ENCODE measurements at regions not wholly inside any gene's neighbourhood (a gene's known extent, or its start where the extent isn't known, plus 50 kb on each side); places are given as distances from the start of the nearest gene placed in this dataset.

DNA sequence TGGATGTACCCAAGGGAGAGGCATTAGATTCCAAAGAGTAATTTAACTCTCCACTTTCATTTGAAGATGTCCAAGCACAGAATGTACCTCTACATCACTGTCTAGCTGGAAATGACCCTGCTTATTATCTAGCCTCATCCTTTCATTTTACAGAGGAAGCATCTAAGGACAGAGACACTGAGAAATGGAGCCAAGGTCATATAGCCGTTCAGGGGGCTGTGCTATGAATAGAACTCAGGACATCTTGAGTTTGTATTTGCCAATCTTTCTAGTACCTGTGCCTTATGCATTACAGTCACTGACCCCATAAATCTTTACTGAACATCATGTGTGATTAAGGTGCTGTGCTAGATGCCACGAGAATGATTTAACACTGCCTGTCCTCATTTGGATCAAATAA is 138.2 kb upstream of the SPTLC3 start:
- intact Hi-C loops (cut with DNase I): no loop called here
- TF ChIP-seq, protein P1, sequence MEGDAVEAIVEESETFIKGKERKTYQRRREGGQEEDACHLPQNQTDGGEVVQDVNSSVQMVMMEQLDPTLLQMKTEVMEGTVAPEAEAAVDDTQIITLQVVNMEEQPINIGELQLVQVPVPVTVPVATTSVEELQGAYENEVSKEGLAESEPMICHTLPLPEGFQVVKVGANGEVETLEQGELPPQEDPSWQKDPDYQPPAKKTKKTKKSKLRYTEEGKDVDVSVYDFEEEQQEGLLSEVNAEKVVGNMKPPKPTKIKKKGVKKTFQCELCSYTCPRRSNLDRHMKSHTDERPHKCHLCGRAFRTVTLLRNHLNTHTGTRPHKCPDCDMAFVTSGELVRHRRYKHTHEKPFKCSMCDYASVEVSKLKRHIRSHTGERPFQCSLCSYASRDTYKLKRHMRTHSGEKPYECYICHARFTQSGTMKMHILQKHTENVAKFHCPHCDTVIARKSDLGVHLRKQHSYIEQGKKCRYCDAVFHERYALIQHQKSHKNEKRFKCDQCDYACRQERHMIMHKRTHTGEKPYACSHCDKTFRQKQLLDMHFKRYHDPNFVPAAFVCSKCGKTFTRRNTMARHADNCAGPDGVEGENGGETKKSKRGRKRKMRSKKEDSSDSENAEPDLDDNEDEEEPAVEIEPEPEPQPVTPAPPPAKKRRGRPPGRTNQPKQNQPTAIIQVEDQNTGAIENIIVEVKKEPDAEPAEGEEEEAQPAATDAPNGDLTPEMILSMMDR (IDR thresholded peaks at IDR 0.05): no peak
- DNase-seq: no peak
- Histone ChIP-seq H3K4me3 (no peak overlapping the region), H3K4me1 (no peaks in the 10 kb centered on the region), H3K27me3 (no peaks in the 10 kb centered on the region), H3K36me3 (no peaks in the 10 kb centered on the region), H3K9me3 (no peaks in the 10 kb centered on the region), H3K9ac (ENCODE audit: low read depth in 2 of 2, low read length in 2 of 2) (no peak overlapping the region), H3K27ac (no peak overlapping the region)

DNA sequence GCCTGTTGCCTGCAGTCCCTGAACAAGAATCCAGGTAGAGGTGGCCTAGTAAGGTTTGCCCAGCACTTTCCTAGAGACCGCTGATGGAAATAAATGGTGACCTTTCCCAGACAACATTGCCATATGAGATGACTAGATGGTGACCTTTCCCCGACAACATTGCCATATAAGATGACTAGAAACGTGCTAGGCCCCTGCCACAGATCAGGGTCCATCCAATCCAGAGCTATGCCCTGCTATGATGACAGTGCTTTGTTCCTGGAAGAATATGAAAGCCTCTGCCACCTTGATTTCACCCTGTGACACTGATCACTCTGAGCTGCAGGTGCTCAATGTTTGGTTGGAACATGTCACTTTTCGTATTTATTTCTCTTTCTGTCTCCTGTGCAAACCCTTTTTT is 133.8 kb upstream of the SPTLC3 start:
- intact Hi-C loops (cut with DNase I): no loop called here
- TF ChIP-seq, protein P1 (IDR thresholded peaks at IDR 0.05): no peak
- Histone ChIP-seq H3K9me3 (no peaks in the 10 kb centered on the region), H3K27ac (no peak overlapping the region), H3K4me3 (no peak overlapping the region), H3K9ac (ENCODE audit: low read depth in 2 of 2, low read length in 2 of 2) (no peak overlapping the region), H3K36me3 (no peaks in the 10 kb centered on the region), H3K4me1 (no peaks in the 10 kb centered on the region), H3K27me3 (no peaks in the 10 kb centered on the region)
- DNase-seq: no peak

DNA sequence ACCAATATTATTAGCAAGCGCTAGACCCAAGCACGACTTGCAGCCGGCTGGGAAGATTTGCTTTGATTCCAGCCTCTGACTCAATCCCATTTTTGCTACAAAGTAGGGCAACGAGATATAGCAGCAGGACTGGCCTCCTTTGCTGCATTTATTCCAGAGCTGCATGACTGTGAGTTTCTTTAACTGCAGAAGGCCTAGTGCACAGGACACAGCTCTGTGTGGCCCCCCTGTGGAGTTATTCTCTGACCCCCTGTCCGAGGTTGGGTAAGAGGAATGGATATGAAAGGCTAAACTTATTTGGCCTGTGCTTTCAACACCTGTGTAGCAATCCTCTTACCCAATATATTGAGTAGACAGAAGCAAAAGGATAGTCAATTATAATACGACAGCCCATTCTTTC is 133.3 kb upstream of the SPTLC3 start:
- DNase-seq: no peak
- Histone ChIP-seq H3K27ac (no peak overlapping the region), H3K4me3 (no peak overlapping the region), H3K36me3 (no peaks in the 10 kb centered on the region), H3K27me3 (no peaks in the 10 kb centered on the region), H3K4me1 (no peaks in the 10 kb centered on the region), H3K9ac (ENCODE audit: low read depth in 2 of 2, low read length in 2 of 2) (no peak overlapping the region), H3K9me3 (no peaks in the 10 kb centered on the region)
- intact Hi-C loops (cut with DNase I): no loop called here
- TF ChIP-seq, protein P1 (IDR thresholded peaks at IDR 0.05): no peak

DNA sequence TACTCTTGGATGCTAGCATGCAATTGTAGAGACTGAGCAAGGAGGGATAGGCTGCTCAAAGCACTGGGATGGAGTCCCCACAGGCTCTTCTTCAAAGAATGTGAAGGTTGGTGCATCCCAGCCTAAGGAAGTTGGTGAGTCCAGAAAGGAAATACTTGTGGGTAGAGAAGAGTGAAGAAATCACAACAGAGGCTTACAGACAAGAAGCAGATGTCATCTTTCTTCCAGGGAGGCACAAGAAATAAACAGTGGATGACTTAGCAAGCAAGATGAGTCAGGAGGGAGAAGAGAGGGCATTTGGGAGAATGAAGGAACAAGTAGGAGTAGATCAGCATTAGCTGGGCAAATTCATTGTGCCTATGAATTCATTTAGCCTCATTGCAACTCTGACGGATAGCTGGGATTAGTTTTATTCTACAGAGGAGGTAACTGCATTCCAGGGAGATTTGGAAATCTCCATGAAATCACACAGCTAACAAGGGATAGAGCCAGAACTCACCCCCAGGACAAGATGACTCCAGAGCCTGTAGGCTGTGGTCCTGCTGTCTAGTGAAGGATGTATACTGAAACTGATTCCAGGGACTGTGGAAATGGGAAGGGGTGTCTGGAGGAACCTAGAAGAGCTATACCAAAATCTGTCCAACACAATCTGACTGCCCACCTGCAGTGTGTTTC is 125.8 kb upstream of the SPTLC3 start:
- no peak overlapping the region for H3K27ac ChIP-seq
- no peaks in the 10 kb centered on the region for H3K36me3 ChIP-seq
- H3K9me3 ChIP-seq: no peaks in the 10 kb centered on the region
- H3K4me3 ChIP-seq: no peak overlapping the region
- intact Hi-C loops (cut with DNase I): no loop called here
- H3K4me1 ChIP-seq: no peaks in the 10 kb centered on the region
- TF ChIP-seq, protein P1 (IDR thresholded peaks at IDR 0.05): no peak
- no peak for DNase-seq
- H3K9ac ChIP-seq (ENCODE audit: low read depth in 2 of 2, low read length in 2 of 2): no peak overlapping the region
- H3K27me3 ChIP-seq: no peaks in the 10 kb centered on the region

DNA sequence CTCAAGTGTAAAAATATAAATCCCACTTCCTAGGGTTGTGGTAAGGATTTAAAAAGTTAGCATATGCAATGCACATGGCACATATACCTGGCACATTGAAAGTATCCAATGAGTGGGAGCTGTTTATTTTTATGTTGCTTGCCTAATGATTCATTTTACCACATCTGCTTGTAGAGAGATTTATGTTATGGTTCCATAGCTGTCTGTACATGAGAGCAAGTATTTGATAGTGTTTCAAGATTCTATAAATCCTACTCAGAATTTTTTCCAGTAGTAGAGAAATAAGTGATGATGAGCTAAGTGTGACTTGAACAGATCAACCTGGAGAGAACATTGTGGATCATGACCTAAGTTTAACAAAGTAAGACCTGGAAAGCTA is 125.3 kb upstream of the SPTLC3 start:
- no peaks in the 10 kb centered on the region for H3K27me3 ChIP-seq
- H3K4me3 ChIP-seq: no peak overlapping the region
- no peaks in the 10 kb centered on the region for H3K4me1 ChIP-seq
- no peak for DNase-seq
- no peaks in the 10 kb centered on the region for H3K36me3 ChIP-seq
- H3K9ac ChIP-seq (ENCODE audit: low read depth in 2 of 2, low read length in 2 of 2): no peak overlapping the region
- no peak overlapping the region for H3K27ac ChIP-seq
- TF ChIP-seq, protein P1 (IDR thresholded peaks at IDR 0.05): no peak
- intact Hi-C loops (cut with DNase I): no loop called here
- no peaks in the 10 kb centered on the region for H3K9me3 ChIP-seq
